Body of pancreas (tissue), 4 donors: ENCODE measurements at regions not wholly inside any gene's neighbourhood (a gene's known extent, or its start where the extent isn't known, plus 50 kb on each side); places are given as distances from the start of the nearest gene placed in this dataset.
A peak's percentile ranks its signal among the peaks of the same experiment; 100 is the strongest.

Source experiments
- ATAC-seq: fragments of 150-250 bp; one replicate; pipeline ENCODE4 v1.9.1; 2016
- DNase-seq, 4 donors: peaks; one replicate each; pipeline ENCODE4 v3.0.0-alpha.2; 2019
- H3K27ac ChIP-seq, 4 donors: fragments of 200-600 bp; sonication (generic); 1 replicate in 3 of 4; 2 replicates in 1 of 4; pipeline versions ENCODE4 v1.5.1 to v1.6.1; 2016 to 2019; ENCODE audit warnings: mild to moderate bottlenecking in 1 of 4, mixed read lengths in 1 of 4, moderate library complexity in 1 of 4
- H3K27me3 ChIP-seq, 2 donors: fragments of 200-600 bp; sonication (generic); one replicate each; pipeline ENCODE4 v1.6.0; 2016; ENCODE audit warnings: mild to moderate bottlenecking in 1 of 2
- H3K36me3 ChIP-seq, 2 donors: fragments of 200-600 bp; sonication (generic); replicated peaks in 1 of 2; 2 replicates each; pipeline ENCODE4 v1.5.1; 2016; ENCODE audit warnings: low read depth in 2 of 2; ENCODE audit not compliant: insufficient read depth in 1 of 2
- H3K4me1 ChIP-seq: fragments of 200-600 bp; sonication (generic); one replicate; pipeline ENCODE4 v1.6.0; 2016
- H3K4me3 ChIP-seq, 2 donors: fragments of 200-600 bp; sonication (generic); 1 replicate in 1 of 2; 2 replicates in 1 of 2; pipeline ENCODE4 v1.5.1; 2016 to 2019
- H3K9me3 ChIP-seq, 3 donors: fragments of 200-600 bp; sonication (generic); 1 replicate in 2 of 3; 2 replicates in 1 of 3; pipeline ENCODE4 v1.5.1; 2016
- POLR2A ChIP-seq, 3 donors: fragments of 450-650 bp; IDR thresholded peaks; one replicate each; pipeline ENCODE4 v1.6.1; 2016; ENCODE audit warnings: antibody characterized with exemption in 3 of 3, mild to moderate bottlenecking in 2 of 3
- WGBS, 2 donors: methylation state at CpG; one replicate each; pipeline ENCODE4 v1.1.5; 2017; 5-methylcytosine and 5-hydroxymethylcytosine counted together
- intact Hi-C: fragments of 100-400 bp; cut with DNase I; formaldehyde crosslinking; loops from one replicate; pipeline ENCODE4 v1.15.1; 2023
- TF ChIP-seq, protein P1 (sequence below), 7 experiments: fragments of 450-650 bp in 4 of 7; fragments of 200-600 bp in 3 of 7; sonication (generic) in 3 of 7; IDR thresholded peaks; one replicate each; pipeline ENCODE4 v1.5.1; 2016 to 2019; ENCODE audit warnings: antibody characterized with exemption in 7 of 7

DNA sequence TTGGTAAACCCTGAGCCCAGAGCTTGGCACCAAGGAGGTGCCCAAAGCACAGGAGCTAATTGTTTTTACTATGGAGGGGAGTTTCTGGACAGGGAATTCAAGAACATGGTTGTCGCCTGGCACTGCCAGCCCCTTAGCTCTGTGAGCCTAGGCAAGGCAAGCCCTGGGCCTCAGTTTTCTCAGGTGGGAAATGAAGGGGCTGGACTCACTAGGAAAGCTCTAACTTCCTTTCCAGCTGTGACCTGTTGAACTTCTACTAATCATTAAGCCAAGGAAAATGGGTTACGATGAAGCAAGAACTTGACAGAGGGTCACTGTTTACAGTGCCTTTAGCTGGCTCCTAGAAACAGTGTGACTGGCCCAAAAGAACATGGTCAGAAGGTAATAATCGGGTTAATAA is 277.2 kb downstream of the SHQ1 start:
- no peak for TF ChIP-seq POLR2A (IDR thresholded peaks at IDR 0.05)
- TF ChIP-seq, protein P1, sequence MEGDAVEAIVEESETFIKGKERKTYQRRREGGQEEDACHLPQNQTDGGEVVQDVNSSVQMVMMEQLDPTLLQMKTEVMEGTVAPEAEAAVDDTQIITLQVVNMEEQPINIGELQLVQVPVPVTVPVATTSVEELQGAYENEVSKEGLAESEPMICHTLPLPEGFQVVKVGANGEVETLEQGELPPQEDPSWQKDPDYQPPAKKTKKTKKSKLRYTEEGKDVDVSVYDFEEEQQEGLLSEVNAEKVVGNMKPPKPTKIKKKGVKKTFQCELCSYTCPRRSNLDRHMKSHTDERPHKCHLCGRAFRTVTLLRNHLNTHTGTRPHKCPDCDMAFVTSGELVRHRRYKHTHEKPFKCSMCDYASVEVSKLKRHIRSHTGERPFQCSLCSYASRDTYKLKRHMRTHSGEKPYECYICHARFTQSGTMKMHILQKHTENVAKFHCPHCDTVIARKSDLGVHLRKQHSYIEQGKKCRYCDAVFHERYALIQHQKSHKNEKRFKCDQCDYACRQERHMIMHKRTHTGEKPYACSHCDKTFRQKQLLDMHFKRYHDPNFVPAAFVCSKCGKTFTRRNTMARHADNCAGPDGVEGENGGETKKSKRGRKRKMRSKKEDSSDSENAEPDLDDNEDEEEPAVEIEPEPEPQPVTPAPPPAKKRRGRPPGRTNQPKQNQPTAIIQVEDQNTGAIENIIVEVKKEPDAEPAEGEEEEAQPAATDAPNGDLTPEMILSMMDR (IDR thresholded peaks at IDR 0.05), result no peak
- peaks cover 10% of the 10 kb centered on the region for H3K4me1 ChIP-seq
- 62 to 66% methylated on average over 3 of the region's 3 CpGs for WGBS, 2 donors
- DNase-seq (peak in 1 of 4 donors; percentile 20), ATAC-seq (peak; percentile 80)
- no peaks in the 10 kb centered on the region for H3K9me3 ChIP-seq
- no peaks in the 10 kb centered on the region for H3K27me3 ChIP-seq
- no peak overlapping the region for H3K27ac ChIP-seq
- intact Hi-C loops, result no loop called here
- no peaks in the 10 kb centered on the region for H3K36me3 ChIP-seq
- no peak overlapping the region for H3K4me3 ChIP-seq

DNA sequence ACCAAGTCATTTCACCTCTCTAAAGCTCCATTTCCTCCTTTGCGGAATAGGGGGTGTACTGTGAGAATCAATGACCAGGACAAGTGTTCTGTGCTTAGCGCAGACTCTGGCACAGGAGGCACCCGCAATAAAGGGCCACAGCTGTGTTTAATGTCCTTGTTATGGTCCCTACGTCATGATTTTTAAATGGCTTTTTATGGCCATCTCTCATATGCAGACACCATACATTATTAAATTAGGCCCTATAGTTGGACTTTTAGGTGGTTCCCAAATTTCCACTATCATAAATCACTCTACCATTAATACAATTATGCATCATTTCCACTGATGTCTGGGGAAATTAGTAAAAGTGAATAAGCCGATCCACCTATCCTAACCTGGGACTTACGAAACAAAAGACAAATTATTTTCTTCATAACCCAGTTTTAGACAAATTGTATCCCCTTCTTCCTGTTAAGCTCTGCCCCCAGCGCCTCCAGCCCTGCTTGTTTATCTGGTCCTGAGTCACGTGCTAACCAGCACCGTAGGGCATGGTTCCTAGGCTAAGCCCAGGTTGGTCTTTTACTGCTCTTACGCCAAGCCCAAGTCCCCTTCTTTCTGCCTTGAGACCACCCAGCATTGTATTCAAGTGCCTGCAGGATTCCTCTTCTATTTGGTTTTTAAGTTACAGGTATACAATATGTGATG is 278.3 kb downstream of the SHQ1 start:
- Histone ChIP-seq H3K4me1 (peaks cover 10% of the 10 kb centered on the region), H3K4me3 (no peak overlapping the region), H3K9me3 (no peaks in the 10 kb centered on the region), H3K27ac (no peak overlapping the region), H3K36me3 (no peaks in the 10 kb centered on the region), H3K27me3 (no peaks in the 10 kb centered on the region)
- DNase-seq (no peak), ATAC-seq (no peak)
- TF ChIP-seq, protein P1 (IDR thresholded peaks at IDR 0.05), result no peak
- no peak for TF ChIP-seq POLR2A (IDR thresholded peaks at IDR 0.05)
- 93 to 95% methylated on average over 10 of the region's 10 CpGs for WGBS, 2 donors
- intact Hi-C loops, result no loop called here

DNA sequence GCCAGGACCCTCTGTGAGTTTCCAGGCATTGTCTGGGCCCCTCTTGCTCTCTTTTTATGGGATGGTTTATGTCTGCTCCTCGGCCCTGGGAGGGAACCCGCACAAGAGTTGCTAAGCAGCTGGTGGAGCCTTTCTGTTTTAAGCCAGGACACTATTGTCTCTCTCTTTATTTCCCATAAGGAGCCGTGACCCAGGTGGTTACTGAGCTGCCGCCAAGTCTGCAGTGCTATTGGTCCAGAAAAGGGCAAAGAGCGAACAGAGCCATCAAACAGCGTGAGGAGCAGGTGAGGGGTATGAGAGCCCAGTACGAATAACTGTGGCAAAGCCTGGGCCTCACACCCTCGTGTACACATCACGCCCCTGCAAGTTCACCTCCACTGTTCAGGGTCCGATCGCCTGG is 280.2 kb downstream of the SHQ1 start:
- WGBS, 2 donors, result 78 to 89% methylated on average over 11 of the region's 11 CpGs
- H3K27me3 ChIP-seq, result no peaks in the 10 kb centered on the region
- H3K4me3 ChIP-seq, result no peak overlapping the region
- no peaks in the 10 kb centered on the region for H3K36me3 ChIP-seq
- no peak for DNase-seq
- no peaks in the 10 kb centered on the region for H3K9me3 ChIP-seq
- H3K4me1 ChIP-seq, result peaks cover 10% of the 10 kb centered on the region
- ATAC-seq, result no peak
- TF ChIP-seq, protein P1 (IDR thresholded peaks at IDR 0.05), result no peak
- no peak for TF ChIP-seq POLR2A (IDR thresholded peaks at IDR 0.05)
- no peak overlapping the region for H3K27ac ChIP-seq
- intact Hi-C loops, result no loop called here

DNA sequence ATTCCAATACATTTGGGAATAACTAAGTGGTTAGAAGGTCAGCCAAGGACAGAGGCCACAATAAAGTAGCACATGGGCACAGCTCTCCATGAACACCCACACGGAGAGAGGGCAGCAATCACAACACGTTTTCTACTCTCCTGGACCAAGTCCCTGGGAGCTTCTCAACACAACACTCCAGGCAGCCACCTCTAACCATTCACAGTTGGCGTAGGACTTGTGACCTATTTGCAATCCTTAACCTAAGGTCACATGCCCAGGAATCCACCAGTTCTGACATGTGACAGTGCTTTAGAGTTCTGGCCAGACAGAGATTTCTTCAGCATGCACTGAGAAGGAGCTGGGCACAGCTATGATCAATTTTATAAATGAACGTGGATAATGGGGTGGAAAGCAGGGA is 280.8 kb downstream of the SHQ1 start:
- whole genome bisulfite sequencing, 2 donors, result 49 to 53% methylated on average over 4 of the region's 4 CpGs
- Histone ChIP-seq H3K27ac (no peak overlapping the region), H3K9me3 (no peaks in the 10 kb centered on the region), H3K36me3 (no peaks in the 10 kb centered on the region), H3K4me1 (peaks cover 10% of the 10 kb centered on the region), H3K27me3 (no peaks in the 10 kb centered on the region), H3K4me3 (no peak overlapping the region)
- ATAC-seq (no peak), DNase-seq (no peak)
- intact Hi-C loops, result no loop called here
- no peak for TF ChIP-seq POLR2A (IDR thresholded peaks at IDR 0.05)
- TF ChIP-seq, protein P1 (IDR thresholded peaks at IDR 0.05), result no peak

DNA sequence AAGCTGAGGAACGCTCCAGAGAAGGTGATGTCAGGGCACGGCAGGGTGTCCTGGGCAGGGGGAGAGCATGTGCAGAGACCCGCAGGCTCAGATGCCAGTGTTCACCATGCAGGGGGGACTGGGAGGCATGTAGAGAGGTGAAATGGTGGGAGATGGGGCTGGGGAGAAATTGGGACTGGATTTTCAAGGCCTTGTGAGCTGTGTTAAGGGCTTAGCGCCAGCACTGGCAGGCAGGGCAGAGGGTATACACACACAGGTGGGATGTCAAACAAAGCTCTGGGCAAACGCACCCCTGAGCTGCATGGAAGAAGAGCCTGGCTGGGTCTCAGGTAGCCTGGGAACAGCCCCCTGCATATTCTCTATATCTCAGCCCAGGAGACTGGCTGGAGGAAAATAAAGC is 282.7 kb downstream of the SHQ1 start:
- peaks cover 0 to 4% (median 0%) of the 10 kb centered on the region in 3 donors for H3K9me3 ChIP-seq
- DNase-seq (no peak), ATAC-seq (no peak)
- H3K27me3 ChIP-seq, result no peaks in the 10 kb centered on the region
- TF ChIP-seq POLR2A (IDR thresholded peaks at IDR 0.05), result no peak
- TF ChIP-seq, protein P1 (IDR thresholded peaks at IDR 0.05), result no peak
- 86 to 92% methylated on average over 5 of the region's 5 CpGs for WGBS, 2 donors
- intact Hi-C loops, result no loop called here
- no peaks in the 10 kb centered on the region for H3K4me1 ChIP-seq
- H3K27ac ChIP-seq, result no peak overlapping the region
- H3K4me3 ChIP-seq, result no peak overlapping the region
- H3K36me3 ChIP-seq, result no peaks in the 10 kb centered on the region
